Transverse colon (tissue), 4 donors: ENCODE measurements at regions not wholly inside any gene's neighbourhood (a gene's known extent, or its start where the extent isn't known, plus 50 kb on each side); places are given as distances from the start of the nearest gene placed in this dataset.

Source experiments
- CTCF ChIP-seq, 5 experiments: fragments of 200-600 bp in 3 of 5; fragments of 450-650 bp in 2 of 5; sonication (generic) in 3 of 5; IDR thresholded peaks; 1 replicate in 2 of 5; 2 replicates in 3 of 5; pipeline ENCODE4 v1.5.1; 2016 to 2017; ENCODE audit warnings: antibody characterized with exemption in 5 of 5, inconsistent platforms in 3 of 5, mild to moderate bottlenecking in 2 of 5, moderate library complexity in 1 of 5
- EP300 ChIP-seq: sonication (generic); formaldehyde crosslinking; IDR thresholded peaks from one replicate; pipeline ENCODE4 v1.6.1; 2017; ENCODE audit warnings: antibody characterized with exemption, low read depth
- POLR2A ChIP-seq: fragments of 450-650 bp; IDR thresholded peaks from one replicate; pipeline ENCODE4 v1.6.1; 2016; ENCODE audit warnings: antibody characterized with exemption, mild to moderate bottlenecking, moderate library complexity
- POLR2AphosphoS5 ChIP-seq, 3 donors: sonication (generic); formaldehyde crosslinking; IDR thresholded peaks; one replicate each; pipeline ENCODE4 v1.6.1; 2016; ENCODE audit warnings: antibody characterized with exemption in 3 of 3

DNA sequence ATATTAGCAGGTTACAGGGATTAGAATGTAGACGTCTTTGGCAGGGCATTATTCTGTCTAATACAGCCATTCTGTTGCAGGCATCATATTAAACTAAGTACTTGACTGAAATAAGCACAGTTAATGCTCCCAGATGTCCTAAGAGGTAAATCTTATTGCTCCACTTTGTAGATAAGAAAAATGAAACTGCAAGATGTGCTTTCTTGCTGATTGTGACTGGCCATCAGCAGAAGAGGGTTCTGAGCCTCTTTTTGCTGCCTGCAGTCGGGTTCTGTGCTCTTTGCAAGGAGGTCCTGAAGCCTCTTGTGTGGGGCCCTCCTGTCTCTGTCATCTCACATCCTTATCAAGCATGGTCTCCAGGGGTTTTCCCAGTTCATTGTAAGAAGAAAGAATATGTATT is 167.1 kb downstream of the KCNJ2 start:
- TF ChIP-seq CTCF (IDR thresholded peaks at IDR 0.05) = no peak
- no peak for TF ChIP-seq EP300
- no peak for TF ChIP-seq POLR2A
- no peak for TF ChIP-seq POLR2AphosphoS5 (IDR thresholded peaks at IDR 0.05)
